Liver (tissue), 7 donors: ENCODE measurements at regions not wholly inside any gene's neighbourhood (a gene's known extent, or its start where the extent isn't known, plus 50 kb on each side); places are given as distances from the start of the nearest gene placed in this dataset.
"Not testable (repeated sequence)": the region's sequence is repeated elsewhere in the genome, so short reads cannot be mapped to it uniquely, and the experiment has no call there.

Experiments
- DNase-seq: peaks from one replicate; pipeline ENCODE4 v3.0.0-alpha.2; 2017; ENCODE audit warnings: low spot score
- H3K27ac ChIP-seq, 2 donors: one replicate each; pipeline ENCODE4 v1.7.0; 2013; ENCODE audit warnings: inconsistent platforms in 2 of 2, low read length in 2 of 2, control low read depth in 1 of 2, low read depth in 1 of 2, mild to moderate bottlenecking in 1 of 2
- H3K27me3 ChIP-seq, 4 donors: one replicate each; pipeline versions ENCODE4 v1.6.1 to v1.7.0; 2013; ENCODE audit warnings: low read length in 3 of 4, inconsistent platforms in 1 of 4, mild to moderate bottlenecking in 1 of 4, moderate library complexity in 1 of 4; ENCODE audit not compliant: control insufficient read depth in 4 of 4, insufficient read depth in 4 of 4
- H3K36me3 ChIP-seq, 4 donors: one replicate each; pipeline versions ENCODE4 v1.6.1 to v1.7.0; 2013; ENCODE audit warnings: low read length in 3 of 4, mild to moderate bottlenecking in 3 of 4, low read depth in 1 of 4, moderate library complexity in 1 of 4; ENCODE audit not compliant: control insufficient read depth in 4 of 4, insufficient read depth in 3 of 4
- H3K4me1 ChIP-seq, 4 donors: one replicate each; pipeline versions ENCODE4 v1.6.1 to v1.7.0; 2013; ENCODE audit warnings: low read length in 3 of 4, mild to moderate bottlenecking in 3 of 4, moderate library complexity in 1 of 4; ENCODE audit not compliant: control insufficient read depth in 4 of 4, insufficient read depth in 4 of 4
- H3K4me3 ChIP-seq, 3 donors: one replicate each; pipeline versions ENCODE4 v1.6.1 to v1.7.0; 2013; ENCODE audit warnings: low read length in 3 of 3, control low read depth in 1 of 3, low read depth in 1 of 3, mild to moderate bottlenecking in 1 of 3
- H3K9ac ChIP-seq, 2 donors: one replicate each; pipeline ENCODE4 v1.7.0; 2013; ENCODE audit warnings: low read length in 2 of 2, mild to moderate bottlenecking in 2 of 2, moderate library complexity in 2 of 2, control low read depth in 1 of 2, low read depth in 1 of 2
- H3K9me3 ChIP-seq, 4 donors: one replicate each; pipeline versions ENCODE4 v1.6.1 to v1.7.0; 2013; ENCODE audit warnings: low read length in 3 of 4; ENCODE audit not compliant: control insufficient read depth in 4 of 4
- EGR1 ChIP-seq, 2 donors: IDR thresholded peaks; 2 replicates each; pipeline ENCODE4 v1.6.1; 2016 to 2018; ENCODE audit warnings: antibody characterized with exemption in 2 of 2, low read depth in 2 of 2
- FOXA1 ChIP-seq: IDR thresholded peaks from 2 replicates; pipeline ENCODE4 v1.6.1; 2016; ENCODE audit warnings: antibody characterized with exemption
- FOXA2 ChIP-seq: IDR thresholded peaks from 2 replicates; pipeline ENCODE4 v1.6.1; 2016; ENCODE audit warnings: antibody characterized with exemption
- GABPA ChIP-seq, 2 donors: IDR thresholded peaks in 1 of 2; conservative IDR thresholded peaks in 1 of 2; 2 replicates each; pipeline ENCODE4 v1.6.1; 2016; ENCODE audit warnings: antibody characterized with exemption in 2 of 2, mild to moderate bottlenecking in 1 of 2, moderate library complexity in 1 of 2
- JUND ChIP-seq, 2 donors: IDR thresholded peaks; 2 replicates each; pipeline ENCODE4 v1.6.1; 2016; ENCODE audit warnings: antibody characterized with exemption in 2 of 2
- NR2F2 ChIP-seq: IDR thresholded peaks from 2 replicates; pipeline ENCODE4 v1.6.1; 2016; ENCODE audit warnings: antibody characterized with exemption
- RAD21 ChIP-seq, 2 donors: IDR thresholded peaks; 2 replicates each; pipeline ENCODE4 v1.6.1; 2016; ENCODE audit warnings: antibody characterized with exemption in 2 of 2, mild to moderate bottlenecking in 2 of 2
- RXRA ChIP-seq, 2 donors: IDR thresholded peaks; 2 replicates each; pipeline ENCODE4 v1.6.1; 2017 to 2018; ENCODE audit warnings: antibody characterized with exemption in 2 of 2, mild to moderate bottlenecking in 1 of 2
- SP1 ChIP-seq: IDR thresholded peaks from 2 replicates; pipeline ENCODE4 v1.6.1; 2018; ENCODE audit warnings: antibody characterized with exemption, mild to moderate bottlenecking
- TAF1 ChIP-seq: conservative IDR thresholded peaks from 2 replicates; pipeline ENCODE4 v1.6.1; 2016; ENCODE audit warnings: antibody characterized with exemption, mild to moderate bottlenecking
- WGBS: extraction: QIAGEN DNeasy Blood & Tissue Kit; methylation state at CpG from one replicate; pipeline ENCODE4 v1.1.7; 2013; 5-methylcytosine and 5-hydroxymethylcytosine counted together
- TF ChIP-seq, protein P1 (sequence below): IDR thresholded peaks from 2 replicates; pipeline ENCODE4 v1.6.1; 2016; ENCODE audit warnings: antibody characterized with exemption
- TF ChIP-seq, protein P2 (sequence below): IDR thresholded peaks from 2 replicates; pipeline ENCODE4 v1.6.1; 2016; ENCODE audit warnings: antibody characterized with exemption
- TF ChIP-seq, protein P3 (sequence below): IDR thresholded peaks from 2 replicates; pipeline ENCODE4 v1.6.1; 2016; ENCODE audit warnings: antibody characterized with exemption, mild to moderate bottlenecking
- TF ChIP-seq, protein P4 (sequence below): IDR thresholded peaks from 2 replicates; pipeline ENCODE4 v1.6.1; 2016; ENCODE audit warnings: antibody characterized with exemption
- donor health status: healthy.
- donor health status: healthy.
- donor health status: healthy.
- donor health status: healthy.

DNA sequence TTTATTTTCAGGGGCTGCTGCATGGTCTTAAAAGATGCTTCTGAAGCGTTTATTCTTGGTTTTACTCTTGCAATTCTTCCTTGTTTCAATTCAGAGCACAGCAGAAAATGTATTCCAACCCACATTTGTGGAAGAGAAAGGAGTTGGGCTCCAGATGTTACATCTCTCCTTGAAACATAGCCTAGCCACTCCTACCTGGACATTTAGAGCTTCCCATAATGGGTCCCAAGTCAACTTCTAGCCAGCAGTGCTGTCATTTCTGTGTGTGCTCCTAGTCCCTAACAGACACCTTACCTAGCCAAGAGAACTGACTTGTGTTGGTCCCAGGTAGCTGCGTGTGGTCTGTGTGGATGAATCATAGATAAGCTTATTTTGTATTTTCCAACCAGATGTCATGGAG lies 61.2 kb upstream of the ANKRD55 start:
- Histone ChIP-seq H3K4me3 (no peak overlapping the region), H3K27ac (no peak overlapping the region), H3K36me3 (no peaks in the 10 kb centered on the region), H3K27me3 (no peaks in the 10 kb centered on the region), H3K9ac (no peak overlapping the region), H3K9me3 (no peaks in the 10 kb centered on the region), H3K4me1 (no peaks in the 10 kb centered on the region)
- 95% methylated on average over 2 of the region's 2 CpGs for WGBS
- no peak for DNase-seq
- TF ChIP-seq, protein P1, sequence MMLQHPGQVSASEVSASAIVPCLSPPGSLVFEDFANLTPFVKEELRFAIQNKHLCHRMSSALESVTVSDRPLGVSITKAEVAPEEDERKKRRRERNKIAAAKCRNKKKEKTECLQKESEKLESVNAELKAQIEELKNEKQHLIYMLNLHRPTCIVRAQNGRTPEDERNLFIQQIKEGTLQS: no peak
- no peak for TF ChIP-seq JUND (IDR thresholded peaks at IDR 0.05)
- no peak for TF ChIP-seq NR2F2
- no peak for TF ChIP-seq SP1
- no peak for TF ChIP-seq FOXA1
- TF ChIP-seq EGR1 (IDR thresholded peaks at IDR 0.05; ENCODE audit: low read depth in 2 of 2): no peak
- TF ChIP-seq, protein P2, sequence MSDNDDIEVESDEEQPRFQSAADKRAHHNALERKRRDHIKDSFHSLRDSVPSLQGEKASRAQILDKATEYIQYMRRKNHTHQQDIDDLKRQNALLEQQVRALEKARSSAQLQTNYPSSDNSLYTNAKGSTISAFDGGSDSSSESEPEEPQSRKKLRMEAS: no peak
- no peak for TF ChIP-seq RAD21 (IDR thresholded peaks at IDR 0.05)
- TF ChIP-seq FOXA2: no peak
- TF ChIP-seq, protein P3, sequence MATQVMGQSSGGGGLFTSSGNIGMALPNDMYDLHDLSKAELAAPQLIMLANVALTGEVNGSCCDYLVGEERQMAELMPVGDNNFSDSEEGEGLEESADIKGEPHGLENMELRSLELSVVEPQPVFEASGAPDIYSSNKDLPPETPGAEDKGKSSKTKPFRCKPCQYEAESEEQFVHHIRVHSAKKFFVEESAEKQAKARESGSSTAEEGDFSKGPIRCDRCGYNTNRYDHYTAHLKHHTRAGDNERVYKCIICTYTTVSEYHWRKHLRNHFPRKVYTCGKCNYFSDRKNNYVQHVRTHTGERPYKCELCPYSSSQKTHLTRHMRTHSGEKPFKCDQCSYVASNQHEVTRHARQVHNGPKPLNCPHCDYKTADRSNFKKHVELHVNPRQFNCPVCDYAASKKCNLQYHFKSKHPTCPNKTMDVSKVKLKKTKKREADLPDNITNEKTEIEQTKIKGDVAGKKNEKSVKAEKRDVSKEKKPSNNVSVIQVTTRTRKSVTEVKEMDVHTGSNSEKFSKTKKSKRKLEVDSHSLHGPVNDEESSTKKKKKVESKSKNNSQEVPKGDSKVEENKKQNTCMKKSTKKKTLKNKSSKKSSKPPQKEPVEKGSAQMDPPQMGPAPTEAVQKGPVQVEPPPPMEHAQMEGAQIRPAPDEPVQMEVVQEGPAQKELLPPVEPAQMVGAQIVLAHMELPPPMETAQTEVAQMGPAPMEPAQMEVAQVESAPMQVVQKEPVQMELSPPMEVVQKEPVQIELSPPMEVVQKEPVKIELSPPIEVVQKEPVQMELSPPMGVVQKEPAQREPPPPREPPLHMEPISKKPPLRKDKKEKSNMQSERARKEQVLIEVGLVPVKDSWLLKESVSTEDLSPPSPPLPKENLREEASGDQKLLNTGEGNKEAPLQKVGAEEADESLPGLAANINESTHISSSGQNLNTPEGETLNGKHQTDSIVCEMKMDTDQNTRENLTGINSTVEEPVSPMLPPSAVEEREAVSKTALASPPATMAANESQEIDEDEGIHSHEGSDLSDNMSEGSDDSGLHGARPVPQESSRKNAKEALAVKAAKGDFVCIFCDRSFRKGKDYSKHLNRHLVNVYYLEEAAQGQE: no peak

DNA sequence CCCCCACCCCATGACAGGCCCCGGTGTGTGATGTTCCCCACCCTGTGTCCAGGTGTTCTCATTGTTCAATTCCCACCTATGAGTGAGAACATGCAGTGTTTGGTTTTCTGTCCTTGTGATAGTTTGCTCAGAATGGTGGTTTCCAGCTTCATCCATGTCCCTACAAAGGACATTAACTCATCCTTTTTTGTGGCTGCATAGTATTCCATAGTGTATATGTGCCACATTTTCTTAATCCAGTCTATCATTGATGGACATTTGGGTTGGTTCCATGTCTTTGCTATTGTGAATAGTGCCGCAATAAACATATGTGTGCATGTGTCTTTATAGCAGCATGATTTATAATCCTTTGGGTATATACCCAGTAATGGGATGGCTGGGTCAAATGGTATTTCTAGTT lies 59.7 kb upstream of the ANKRD55 start:
- not testable (repeated sequence) for DNase-seq, H3K9ac ChIP-seq, H3K27me3 ChIP-seq, H3K27ac ChIP-seq, H3K9me3 ChIP-seq, H3K4me3 ChIP-seq, H3K4me1 ChIP-seq, H3K36me3 ChIP-seq
- 96% methylated on average over 2 of the region's 2 CpGs for WGBS

DNA sequence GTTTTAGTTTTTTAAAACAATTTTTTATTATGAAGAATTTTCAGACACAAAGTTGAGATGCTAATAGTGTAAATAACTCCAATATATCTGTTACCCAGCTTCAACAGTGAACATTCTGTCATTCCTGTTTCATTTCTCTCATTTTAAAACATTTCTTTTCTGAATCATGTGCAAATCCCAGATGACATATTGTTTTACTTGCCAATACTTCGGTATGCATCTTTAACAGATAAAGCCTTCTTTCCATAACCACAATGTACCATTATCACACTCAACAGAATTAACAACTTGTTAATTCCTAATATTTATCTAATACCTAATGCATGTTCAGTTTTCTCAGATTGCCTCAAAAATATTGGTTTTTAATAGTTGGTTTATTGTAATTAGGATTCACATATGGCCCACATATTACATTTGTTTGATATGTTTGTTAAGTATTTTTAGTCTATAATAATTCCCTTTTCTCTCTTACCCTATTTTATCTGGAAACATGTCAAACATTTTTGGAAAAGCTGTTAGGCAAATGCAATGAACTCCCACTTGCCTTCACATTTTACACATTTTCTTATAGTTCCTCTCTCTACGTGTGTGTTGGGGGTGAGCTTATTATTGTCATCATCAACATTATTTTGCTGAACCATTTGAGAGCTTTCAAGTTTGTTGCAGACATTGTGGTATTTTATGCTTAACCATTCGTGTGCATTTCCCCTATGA lies 58.7 kb upstream of the ANKRD55 start:
- no peak for DNase-seq

More for the DNA sequence above, 58.7 kb upstream of the ANKRD55 start:
- no peak overlapping the region for H3K9ac ChIP-seq
- no peaks in the 10 kb centered on the region for H3K27me3 ChIP-seq
- H3K4me3 ChIP-seq: no peak overlapping the region
- H3K4me1 ChIP-seq: no peaks in the 10 kb centered on the region
- WGBS: 88% methylated on average over 3 of the region's 3 CpGs
- TF ChIP-seq FOXA1 (no peak), EGR1 (IDR thresholded peaks at IDR 0.05; ENCODE audit: low read depth in 2 of 2) (no peak), SP1 (no peak), GABPA (IDR thresholded peaks at IDR 0.05 in 1 of 2, conservative IDR thresholded peaks at IDR 0.05 in 1 of 2) (no peak), RXRA (IDR thresholded peaks at IDR 0.05) (no peak), NR2F2 (no peak), TAF1 (no peak)
- TF ChIP-seq, protein P4, sequence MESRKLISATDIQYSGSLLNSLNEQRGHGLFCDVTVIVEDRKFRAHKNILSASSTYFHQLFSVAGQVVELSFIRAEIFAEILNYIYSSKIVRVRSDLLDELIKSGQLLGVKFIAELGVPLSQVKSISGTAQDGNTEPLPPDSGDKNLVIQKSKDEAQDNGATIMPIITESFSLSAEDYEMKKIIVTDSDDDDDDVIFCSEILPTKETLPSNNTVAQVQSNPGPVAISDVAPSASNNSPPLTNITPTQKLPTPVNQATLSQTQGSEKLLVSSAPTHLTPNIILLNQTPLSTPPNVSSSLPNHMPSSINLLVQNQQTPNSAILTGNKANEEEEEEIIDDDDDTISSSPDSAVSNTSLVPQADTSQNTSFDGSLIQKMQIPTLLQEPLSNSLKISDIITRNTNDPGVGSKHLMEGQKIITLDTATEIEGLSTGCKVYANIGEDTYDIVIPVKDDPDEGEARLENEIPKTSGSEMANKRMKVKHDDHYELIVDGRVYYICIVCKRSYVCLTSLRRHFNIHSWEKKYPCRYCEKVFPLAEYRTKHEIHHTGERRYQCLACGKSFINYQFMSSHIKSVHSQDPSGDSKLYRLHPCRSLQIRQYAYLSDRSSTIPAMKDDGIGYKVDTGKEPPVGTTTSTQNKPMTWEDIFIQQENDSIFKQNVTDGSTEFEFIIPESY: no peak
- TF ChIP-seq, protein P1: no peak
- H3K27ac ChIP-seq: no peak overlapping the region
- H3K9me3 ChIP-seq: no peaks in the 10 kb centered on the region
- H3K36me3 ChIP-seq: no peaks in the 10 kb centered on the region
